ENCODE measurements at regions not wholly inside any gene's neighbourhood (a gene's known extent, or its start where the extent isn't known, plus 50 kb on each side); places are given as distances from the start of the nearest gene placed in this dataset.

DNA sequence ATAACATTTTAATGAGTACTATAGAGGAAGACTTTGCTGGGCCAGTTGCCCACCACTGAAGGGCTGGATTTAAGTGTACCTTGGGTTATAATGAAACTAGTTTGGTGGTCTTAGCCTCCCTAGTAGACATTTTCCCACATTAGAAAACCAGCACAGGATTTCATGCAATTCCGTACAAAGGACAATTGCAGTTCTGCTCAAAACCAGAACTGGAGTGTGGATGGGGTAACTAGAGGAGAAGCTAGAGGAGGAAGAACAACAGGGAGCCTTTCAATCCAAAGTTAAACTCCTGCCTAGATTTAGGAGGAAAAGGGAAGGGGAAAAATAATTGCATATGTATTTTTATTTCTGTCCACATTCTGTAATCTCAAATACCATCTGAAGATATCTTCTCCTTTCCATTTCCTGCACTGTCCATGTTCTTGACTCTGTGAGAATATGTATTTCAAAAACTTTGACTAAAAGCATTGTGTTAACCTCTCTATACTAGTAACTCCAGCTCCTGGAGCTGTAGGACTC lies 97.5 kb upstream of the SSBP2 start:
- TF ChIP-seq SIN3A (IDR thresholded peaks at IDR 0.05; ENCODE audit: borderline replicate concordance, insufficient read depth, low read length) (no peak), POLR2AphosphoS5 (IDR thresholded peaks at IDR 0.05; ENCODE audit: low read depth, low read length) (no peak), FOXP2 (optimal IDR thresholded peaks at IDR 0.05; ENCODE audit: borderline replicate concordance, extremely low read depth, extremely low read length, insufficient read depth) (no peak), TAF1 (IDR thresholded peaks at IDR 0.05; ENCODE audit: borderline replicate concordance, insufficient read depth, low read length) (no peak)
- TF ChIP-seq, protein P1, sequence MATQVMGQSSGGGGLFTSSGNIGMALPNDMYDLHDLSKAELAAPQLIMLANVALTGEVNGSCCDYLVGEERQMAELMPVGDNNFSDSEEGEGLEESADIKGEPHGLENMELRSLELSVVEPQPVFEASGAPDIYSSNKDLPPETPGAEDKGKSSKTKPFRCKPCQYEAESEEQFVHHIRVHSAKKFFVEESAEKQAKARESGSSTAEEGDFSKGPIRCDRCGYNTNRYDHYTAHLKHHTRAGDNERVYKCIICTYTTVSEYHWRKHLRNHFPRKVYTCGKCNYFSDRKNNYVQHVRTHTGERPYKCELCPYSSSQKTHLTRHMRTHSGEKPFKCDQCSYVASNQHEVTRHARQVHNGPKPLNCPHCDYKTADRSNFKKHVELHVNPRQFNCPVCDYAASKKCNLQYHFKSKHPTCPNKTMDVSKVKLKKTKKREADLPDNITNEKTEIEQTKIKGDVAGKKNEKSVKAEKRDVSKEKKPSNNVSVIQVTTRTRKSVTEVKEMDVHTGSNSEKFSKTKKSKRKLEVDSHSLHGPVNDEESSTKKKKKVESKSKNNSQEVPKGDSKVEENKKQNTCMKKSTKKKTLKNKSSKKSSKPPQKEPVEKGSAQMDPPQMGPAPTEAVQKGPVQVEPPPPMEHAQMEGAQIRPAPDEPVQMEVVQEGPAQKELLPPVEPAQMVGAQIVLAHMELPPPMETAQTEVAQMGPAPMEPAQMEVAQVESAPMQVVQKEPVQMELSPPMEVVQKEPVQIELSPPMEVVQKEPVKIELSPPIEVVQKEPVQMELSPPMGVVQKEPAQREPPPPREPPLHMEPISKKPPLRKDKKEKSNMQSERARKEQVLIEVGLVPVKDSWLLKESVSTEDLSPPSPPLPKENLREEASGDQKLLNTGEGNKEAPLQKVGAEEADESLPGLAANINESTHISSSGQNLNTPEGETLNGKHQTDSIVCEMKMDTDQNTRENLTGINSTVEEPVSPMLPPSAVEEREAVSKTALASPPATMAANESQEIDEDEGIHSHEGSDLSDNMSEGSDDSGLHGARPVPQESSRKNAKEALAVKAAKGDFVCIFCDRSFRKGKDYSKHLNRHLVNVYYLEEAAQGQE (IDR thresholded peaks at IDR 0.05; ENCODE audit: insufficient read depth in 1 of 2, low read depth in 2 of 2, low read length in 2 of 2): no peak

GRCh38 chr5:81846301-81846700 lies 95.4 kb upstream of the SSBP2 start:
- no peak for TF ChIP-seq FOXP2 (optimal IDR thresholded peaks at IDR 0.05; ENCODE audit: borderline replicate concordance, extremely low read depth, extremely low read length, insufficient read depth)
- TF ChIP-seq, protein P1 (IDR thresholded peaks at IDR 0.05; ENCODE audit: insufficient read depth in 1 of 2, low read depth in 2 of 2, low read length in 2 of 2): no peak
- TF ChIP-seq TAF1 (IDR thresholded peaks at IDR 0.05; ENCODE audit: borderline replicate concordance, insufficient read depth, low read length): no peak
- TF ChIP-seq SIN3A (IDR thresholded peaks at IDR 0.05; ENCODE audit: borderline replicate concordance, insufficient read depth, low read length): no peak

GRCh38 chr5:81843845-81844244 lies 92.9 kb upstream of the SSBP2 start:
- TF ChIP-seq FOXP2 (optimal IDR thresholded peaks at IDR 0.05; ENCODE audit: borderline replicate concordance, extremely low read depth, extremely low read length, insufficient read depth) (no peak), SIN3A (IDR thresholded peaks at IDR 0.05; ENCODE audit: borderline replicate concordance, insufficient read depth, low read length) (no peak), POLR2AphosphoS5 (IDR thresholded peaks at IDR 0.05; ENCODE audit: low read depth, low read length) (no peak), TAF1 (IDR thresholded peaks at IDR 0.05; ENCODE audit: borderline replicate concordance, insufficient read depth, low read length) (no peak)
- TF ChIP-seq, protein P1 (IDR thresholded peaks at IDR 0.05; ENCODE audit: insufficient read depth in 1 of 2, low read depth in 2 of 2, low read length in 2 of 2): no peak

- no peak for TF ChIP-seq SIN3A (IDR thresholded peaks at IDR 0.05; ENCODE audit: borderline replicate concordance, insufficient read depth, low read length)
- TF ChIP-seq FOXP2 (optimal IDR thresholded peaks at IDR 0.05; ENCODE audit: borderline replicate concordance, extremely low read depth, extremely low read length, insufficient read depth): no peak
- TF ChIP-seq POLR2AphosphoS5 (IDR thresholded peaks at IDR 0.05; ENCODE audit: low read depth, low read length): no peak
- no peak for TF ChIP-seq TAF1 (IDR thresholded peaks at IDR 0.05; ENCODE audit: borderline replicate concordance, insufficient read depth, low read length)
- TF ChIP-seq, protein P1 (IDR thresholded peaks at IDR 0.05; ENCODE audit: insufficient read depth in 1 of 2, low read depth in 2 of 2, low read length in 2 of 2): no peak
Observed at GRCh38 chr5:81842795-81843398, 92.0 kb upstream of the SSBP2 start.

Data from PFSK-1 (cell line).